Cardiac septum (tissue), 1 donor: ENCODE measurements at regions not wholly inside any gene's neighbourhood (a gene's known extent, or its start where the extent isn't known, plus 50 kb on each side); places are given as distances from the start of the nearest gene placed in this dataset.
"Not testable (repeated sequence)": the region's sequence is repeated elsewhere in the genome, so short reads cannot be mapped to it uniquely, and the experiment has no call there.

Experiments
- DNase-seq: peaks from one replicate; pipeline ENCODE4 v3.0.0-alpha.2; 2020; ENCODE audit warnings: low spot score
- intact Hi-C: fragments of 100-400 bp; cut with DNase I; formaldehyde crosslinking; loops from one replicate; pipeline ENCODE4 v1.14.0; 2022
- donor health status: DM: no; HTN: no; CAD: no.

- intact Hi-C loops, result no loop called here
- DNase-seq, result no peak
Observed at GRCh38 chrX:101823236-101823635, 108.6 kb downstream of the ZMAT1 start.

- intact Hi-C loops, DNase-seq: not testable (repeated sequence)
Observed at GRCh38 chrX:101817739-101818138, 114.1 kb downstream of the ZMAT1 start.

- no peak for DNase-seq
- intact Hi-C loops, result no loop called here
Observed at GRCh38 chrX:101813200-101813599, 118.6 kb downstream of the ZMAT1 start.

GRCh38 chrX:101803451-101803850 is 128.4 kb downstream of the ZMAT1 start:
- intact Hi-C loops, result loop anchor here (5.0 kb wide), 1 partner anchor 206 kb away; no protein-coding TSS in a partner anchor
- no peak for DNase-seq

GRCh38 chrX:101799387-101799786 is 132.4 kb downstream of the ZMAT1 start:
- intact Hi-C loops, result loop anchor here (5.0 kb wide), 1 partner anchor 382 kb away; no protein-coding TSS in a partner anchor
- peak; percentile 81 for DNase-seq

GRCh38 chrX:101787934-101788333 is 128.3 kb upstream of the ARMCX2 start:
- intact Hi-C loops, result no loop called here

GRCh38 chrX:101785142-101785541 is 125.5 kb upstream of the ARMCX2 start:
- intact Hi-C loops, result no loop called here
- DNase-seq, result no peak

More at GRCh38 chrX:101787934-101788333, 128.3 kb upstream of the ARMCX2 start:
- DNase-seq, result no peak

- intact Hi-C loops, DNase-seq: not testable (repeated sequence)
Observed at GRCh38 chrX:101780421-101780820, 120.8 kb upstream of the ARMCX2 start.

GRCh38 chrX:101774340-101774739 is 114.7 kb upstream of the ARMCX2 start:
- intact Hi-C loops, result no loop called here
- no peak for DNase-seq

- no peak for DNase-seq
- intact Hi-C loops, result no loop called here
Observed at GRCh38 chrX:101764538-101764937, 104.9 kb upstream of the ARMCX2 start.

GRCh38 chrX:101759000-101759399 is 99.3 kb upstream of the ARMCX2 start:
- intact Hi-C loops, result no loop called here

GRCh38 chrX:101750744-101751143 is 91.1 kb upstream of the ARMCX2 start:
- DNase-seq, result no peak
- intact Hi-C loops, result no loop called here

More at GRCh38 chrX:101759000-101759399, 99.3 kb upstream of the ARMCX2 start:
- no peak for DNase-seq

GRCh38 chrX:101749436-101749835 is 89.8 kb upstream of the ARMCX2 start:
- DNase-seq, result no peak
- intact Hi-C loops, result no loop called here

GRCh38 chrX:101745046-101745445 is 85.4 kb upstream of the ARMCX2 start:
- intact Hi-C loops, result no loop called here
- no peak for DNase-seq

GRCh38 chrX:101744085-101744484 is 84.4 kb upstream of the ARMCX2 start:
- no peak for DNase-seq
- intact Hi-C loops, result no loop called here

- intact Hi-C loops, result no loop called here
- DNase-seq, result no peak
Observed at GRCh38 chrX:101740642-101741041, 81.0 kb upstream of the ARMCX2 start.

- DNase-seq, intact Hi-C loops: not testable (repeated sequence)
Observed at GRCh38 chrX:101738867-101739266, 79.2 kb upstream of the ARMCX2 start.

GRCh38 chrX:101738411-101738810 is 78.8 kb upstream of the ARMCX2 start:
- DNase-seq, intact Hi-C loops: not testable (repeated sequence)

- DNase-seq, result no peak
- intact Hi-C loops, result no loop called here
Observed at GRCh38 chrX:101736651-101737050, 77.0 kb upstream of the ARMCX2 start.

GRCh38 chrX:101732870-101733269 is 73.2 kb upstream of the ARMCX2 start:
- intact Hi-C loops, result no loop called here
- no peak for DNase-seq

GRCh38 chrX:101729986-101730385 is 70.3 kb upstream of the ARMCX2 start:
- intact Hi-C loops, result no loop called here
- no peak for DNase-seq
